ENCODE measurements at regions not wholly inside any gene's neighbourhood (a gene's known extent, or its start where the extent isn't known, plus 50 kb on each side); places are given as distances from the start of the nearest gene placed in this dataset.

DNA sequence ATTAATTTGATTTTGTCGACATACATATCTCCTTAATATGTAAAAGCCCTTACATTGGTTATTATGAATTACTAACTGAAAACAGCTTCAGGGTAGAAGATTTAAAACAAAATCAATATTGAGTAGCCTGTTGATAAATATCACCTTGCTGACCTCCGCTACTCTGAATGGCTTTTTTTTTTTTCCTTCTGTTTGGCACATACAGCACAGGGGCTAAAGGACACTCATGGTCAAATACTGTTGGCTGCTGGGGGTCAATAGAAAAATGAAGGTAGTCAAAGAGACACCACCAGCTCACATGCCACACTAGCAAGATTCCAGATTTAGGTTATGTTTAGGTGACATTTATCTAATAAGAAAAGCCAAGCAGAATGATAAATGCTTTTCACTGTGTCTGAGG is 1642.4 kb upstream of the SLC39A10 start:
- Mint-ChIP-seq H3K27ac (ENCODE audit: unreplicated experiment) (no peak overlapping the region), H3K9me3 (ENCODE audit: unreplicated experiment) (peaks cover 1% of the 10 kb centered on the region), H3K4me1 (ENCODE audit: unreplicated experiment) (no peaks in the 10 kb centered on the region), H3K27me3 (ENCODE audit: unreplicated experiment) (no peaks in the 10 kb centered on the region), H3K4me3 (ENCODE audit: unreplicated experiment) (no peak overlapping the region), H3K36me3 (ENCODE audit: unreplicated experiment) (peaks cover under 1% of the 10 kb centered on the region)
- no peak for DNase-seq (ENCODE audit: extremely low spot score, unreplicated experiment)
- TF ChIP-seq CTCF (IDR thresholded peaks at IDR 0.05): no peak

DNA sequence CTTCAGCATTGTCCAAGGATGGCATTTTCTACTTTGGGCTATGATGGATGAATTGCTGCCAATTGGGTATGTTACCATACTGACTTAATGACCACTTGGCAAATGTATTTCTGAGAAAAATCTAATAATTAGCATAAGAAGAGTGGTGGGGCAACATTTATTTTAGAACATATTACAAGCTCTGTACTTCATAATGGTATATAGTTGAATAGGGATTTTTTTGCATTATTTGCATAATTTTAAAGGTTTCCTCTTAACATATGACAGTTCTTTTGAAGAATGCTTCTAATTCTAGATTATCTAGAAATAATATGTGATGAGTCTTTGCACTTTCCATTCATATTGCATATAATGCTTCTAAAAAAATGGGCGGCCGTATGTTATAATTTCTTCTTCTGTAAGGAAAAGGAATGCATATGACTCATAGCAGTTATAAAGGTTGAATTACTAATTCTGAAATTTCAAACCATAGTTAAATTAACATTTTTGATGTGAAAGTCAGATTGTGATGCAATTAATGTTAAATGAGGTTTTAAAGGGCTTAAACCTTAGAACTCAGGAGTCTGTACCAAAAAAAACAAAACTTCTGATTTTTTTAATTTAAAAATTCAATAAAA is 1652.3 kb upstream of the SLC39A10 start:
- Mint-ChIP-seq H3K4me1 (ENCODE audit: unreplicated experiment) (peaks cover 18% of the 10 kb centered on the region), H3K36me3 (ENCODE audit: unreplicated experiment) (peaks cover 10% of the 10 kb centered on the region), H3K27ac (ENCODE audit: unreplicated experiment) (no peak overlapping the region), H3K9me3 (ENCODE audit: unreplicated experiment) (peaks cover 19% of the 10 kb centered on the region), H3K27me3 (ENCODE audit: unreplicated experiment) (no peaks in the 10 kb centered on the region), H3K4me3 (ENCODE audit: unreplicated experiment) (no peak overlapping the region)
- no peak for TF ChIP-seq CTCF (IDR thresholded peaks at IDR 0.05)
- DNase-seq (ENCODE audit: extremely low spot score, unreplicated experiment): no peak

- H3K4me1 Mint-ChIP-seq (ENCODE audit: unreplicated experiment): peaks cover 22% of the 10 kb centered on the region
- no peaks in the 10 kb centered on the region for H3K27me3 Mint-ChIP-seq (ENCODE audit: unreplicated experiment)
- no peak overlapping the region for H3K27ac Mint-ChIP-seq (ENCODE audit: unreplicated experiment)
- peaks cover 3% of the 10 kb centered on the region for H3K36me3 Mint-ChIP-seq (ENCODE audit: unreplicated experiment)
- DNase-seq (ENCODE audit: extremely low spot score, unreplicated experiment): no peak
- no peak overlapping the region for H3K4me3 Mint-ChIP-seq (ENCODE audit: unreplicated experiment)
- H3K9me3 Mint-ChIP-seq (ENCODE audit: unreplicated experiment): peaks cover 11% of the 10 kb centered on the region
- TF ChIP-seq CTCF (IDR thresholded peaks at IDR 0.05): no peak
Measured at GRCh38 chr2:194003911-194004310, 1653.1 kb upstream of the SLC39A10 start.

DNA sequence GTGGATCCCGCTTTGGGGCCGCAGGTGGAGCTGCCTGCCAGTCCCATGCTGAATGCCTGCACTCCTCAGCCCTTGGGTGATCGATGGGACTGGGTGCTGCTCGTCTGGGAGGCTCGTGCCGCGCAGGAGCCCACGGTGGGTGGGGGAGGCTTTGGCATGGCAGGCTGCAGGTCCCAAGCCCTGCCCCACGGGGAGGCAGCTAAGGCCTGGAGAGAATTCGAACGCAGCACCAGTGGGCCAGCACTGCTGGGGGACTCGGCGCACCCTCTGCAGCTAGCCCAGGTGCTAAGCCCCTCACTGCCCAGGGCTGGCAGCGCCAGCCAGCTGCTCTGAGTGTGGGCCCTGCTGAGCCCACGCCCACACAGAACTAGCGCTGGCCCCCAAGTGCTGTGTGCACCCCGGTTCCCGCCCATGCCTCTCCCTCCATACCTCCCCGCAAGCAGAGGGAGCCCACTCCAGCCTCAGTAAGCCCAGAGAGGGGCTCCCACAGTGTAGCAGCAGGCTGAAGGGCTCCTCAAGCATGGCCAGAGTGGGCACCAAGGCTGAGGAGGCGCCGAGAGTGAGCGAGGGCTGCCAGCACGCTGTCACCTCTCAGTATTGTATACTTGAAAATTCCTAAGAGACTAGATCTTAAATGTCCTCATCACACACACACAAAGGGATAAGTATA is 1654.2 kb upstream of the SLC39A10 start:
- Mint-ChIP-seq H3K9me3 (ENCODE audit: unreplicated experiment) (peaks cover 6% of the 10 kb centered on the region), H3K4me3 (ENCODE audit: unreplicated experiment) (no peak overlapping the region), H3K27me3 (ENCODE audit: unreplicated experiment) (no peaks in the 10 kb centered on the region), H3K4me1 (ENCODE audit: unreplicated experiment) (peaks cover 23% of the 10 kb centered on the region), H3K27ac (ENCODE audit: unreplicated experiment) (no peak overlapping the region), H3K36me3 (ENCODE audit: unreplicated experiment) (no peaks in the 10 kb centered on the region)
- no peak for TF ChIP-seq CTCF (IDR thresholded peaks at IDR 0.05)
- DNase-seq (ENCODE audit: extremely low spot score, unreplicated experiment): no peak

DNA sequence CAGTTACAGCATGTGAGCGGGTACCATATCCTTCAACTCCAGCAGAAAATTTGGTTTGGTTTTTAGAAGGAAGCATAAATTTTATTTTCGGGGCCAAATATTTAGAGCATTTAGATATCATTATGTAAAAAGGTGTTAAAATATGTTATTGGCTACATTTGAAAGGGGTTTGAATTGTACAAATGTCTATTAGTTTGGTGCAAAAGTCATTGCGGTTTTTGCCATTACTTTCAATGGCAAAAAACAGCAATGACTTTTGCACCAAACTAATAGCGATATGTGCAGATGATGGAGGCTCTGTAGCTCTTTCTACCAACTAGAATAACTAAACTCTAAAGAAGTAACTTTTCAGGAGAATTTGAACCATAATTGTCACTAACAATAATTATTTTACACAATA is 1666.2 kb upstream of the SLC39A10 start:
- TF ChIP-seq CTCF (IDR thresholded peaks at IDR 0.05): no peak
- Mint-ChIP-seq H3K36me3 (ENCODE audit: unreplicated experiment) (no peaks in the 10 kb centered on the region), H3K27ac (ENCODE audit: unreplicated experiment) (no peak overlapping the region), H3K4me3 (ENCODE audit: unreplicated experiment) (no peak overlapping the region), H3K9me3 (ENCODE audit: unreplicated experiment) (no peaks in the 10 kb centered on the region), H3K4me1 (ENCODE audit: unreplicated experiment) (peaks cover 1% of the 10 kb centered on the region), H3K27me3 (ENCODE audit: unreplicated experiment) (no peaks in the 10 kb centered on the region)
- DNase-seq (ENCODE audit: extremely low spot score, unreplicated experiment): no peak

All from osteocyte (in vitro differentiated cells).